ENCODE measurements at regions not wholly inside any gene's neighbourhood (a gene's known extent, or its start where the extent isn't known, plus 50 kb on each side); places are given as distances from the start of the nearest gene placed in this dataset.

- no peak overlapping the region for H3K23ac ChIP-seq (ENCODE audit: low read depth, low read length)
- H3K27me3 ChIP-seq (ENCODE audit: control insufficient read depth, insufficient read depth, low read length): no peaks in the 10 kb centered on the region
- no peak overlapping the region for H2BK20ac ChIP-seq (ENCODE audit: low read depth, low read length)
- ChIA-PET CTCF (no interaction called here), POLR2A (ENCODE audit: unreplicated experiment) (no interaction called here)
- no peak overlapping the region for H4K91ac ChIP-seq (ENCODE audit: insufficient read depth, low read depth, low read length)
- peaks cover 10% of the 10 kb centered on the region for H3K9me3 ChIP-seq (ENCODE audit: control insufficient read depth, insufficient read depth, low read length)
- H3K14ac ChIP-seq (replicated peaks; ENCODE audit: low read depth, low read length): no peak overlapping the region
- ATAC-seq (ENCODE audit: low read depth): no peak
- in situ Hi-C loops (cut with MboI; ENCODE audit: low sequenced_read_pairs) (no loop called here), intact Hi-C loops (cut with micrococcal nuclease) (no loop called here), dilution Hi-C loops (cut with HindIII; ENCODE audit: low sequenced_read_pairs, unreplicated experiment) (no loop called here)
- H3K4ac ChIP-seq (ENCODE audit: low read depth, low read length): no peak overlapping the region
- no peak overlapping the region for H3K9ac ChIP-seq (ENCODE audit: low read depth, low read length)
- no peak overlapping the region for H2BK5ac ChIP-seq (ENCODE audit: low read depth, low read length, poor library complexity, severe bottlenecking)
- WGBS, 2 experiments (ENCODE audit: extremely low coverage in 2 of 2, insufficient read length in 1 of 2): no CpG with 5 or more reads among the region's 4 CpGs
- H2BK15ac ChIP-seq (ENCODE audit: low read depth, low read length): no peak overlapping the region
- no peak overlapping the region for H3K27ac ChIP-seq (ENCODE audit: insufficient read depth, low read length)
- H3K4me1 ChIP-seq (ENCODE audit: control insufficient read depth, insufficient read depth, low read length): no peaks in the 10 kb centered on the region
- H3K79me1 ChIP-seq (ENCODE audit: low read depth in 1 of 2, low read length in 2 of 2): no peaks in the 10 kb centered on the region
- BruUV-seq (replicated peaks): no TSS peak
- H4K8ac ChIP-seq (ENCODE audit: low read depth in 2 of 2, low read length in 2 of 2): no peak overlapping the region
- no peak overlapping the region for H3K56ac ChIP-seq (ENCODE audit: extremely low read depth, insufficient read depth, low read length)
- no peak overlapping the region for H3K4me3 ChIP-seq (ENCODE audit: insufficient read depth, low read depth, low read length)
- H2AK9ac ChIP-seq (replicated peaks; ENCODE audit: low read depth, low read length, poor library complexity): no peak overlapping the region
- no peak overlapping the region for H2BK120ac ChIP-seq (ENCODE audit: low read depth, low read length)
- TF ChIP-seq ELK1 (IDR thresholded peaks at IDR 0.05; ENCODE audit: borderline replicate concordance, low read depth, low read length) (no peak), BHLHE40 (IDR thresholded peaks at IDR 0.05; ENCODE audit: low read depth, low read length) (no peak), CEBPB (IDR thresholded peaks at IDR 0.05; ENCODE audit: low read depth, low read length) (no peak), CTCF (conservative IDR thresholded peaks at IDR 0.05; ENCODE audit: low read depth, low read length) (no peak), RAD21 (IDR thresholded peaks at IDR 0.05; ENCODE audit: low read length) (no peak), MAZ (IDR thresholded peaks at IDR 0.05; ENCODE audit: borderline replicate concordance, low read depth, low read length) (no peak), FOS (IDR thresholded peaks at IDR 0.05; ENCODE audit: low read depth, low read length) (no peak), USF2 (IDR thresholded peaks at IDR 0.05; ENCODE audit: low read depth, low read length) (no peak), NFE2L2 (IDR thresholded peaks at IDR 0.05; ENCODE audit: low read depth, low read length) (no peak)
- H3K4me2 ChIP-seq (ENCODE audit: low read depth, low read length): no peak overlapping the region
- H3K9me1 ChIP-seq (ENCODE audit: insufficient read depth, low read length): no peaks in the 10 kb centered on the region
- no peak overlapping the region for H2AK5ac ChIP-seq (ENCODE audit: low read depth, low read length)
- H4K5ac ChIP-seq (ENCODE audit: low read depth, low read length): no peak overlapping the region
- H3K36me3 ChIP-seq (ENCODE audit: control insufficient read depth, insufficient read depth, low read length): no peaks in the 10 kb centered on the region
- H4K20me1 ChIP-seq (ENCODE audit: insufficient read depth, low read length): no peaks in the 10 kb centered on the region
- no peak overlapping the region for H3K18ac ChIP-seq (ENCODE audit: low read depth, low read length)
- H2AFZ ChIP-seq (replicated peaks; ENCODE audit: low read length, poor library complexity): no peak overlapping the region
- DNase-seq: no peak
Observed at GRCh38 chr15:97783240-97783639, 177.3 kb upstream of the ARRDC4 start.

Measured in IMR-90 (cell line).